Sigmoid colon (tissue), 6 donors: ENCODE measurements at regions not wholly inside any gene's neighbourhood (a gene's known extent, or its start where the extent isn't known, plus 50 kb on each side); places are given as distances from the start of the nearest gene placed in this dataset.

Experiments
- DNase-seq: peaks from one replicate; pipeline ENCODE4 v3.0.0-alpha.2; 2019
- H3K27ac ChIP-seq, 4 donors: fragments of 200-600 bp; sonication (generic); one replicate each; pipeline ENCODE4 v1.5.1; 2016 to 2019; ENCODE audit warnings: mild to moderate bottlenecking in 1 of 4
- H3K27me3 ChIP-seq, 3 donors: fragments of 200-600 bp; sonication (generic); one replicate each; pipeline ENCODE4 v1.5.1; 2019; ENCODE audit warnings: mild to moderate bottlenecking in 1 of 3
- H3K36me3 ChIP-seq, 4 donors: fragments of 200-600 bp; sonication (generic); one replicate each; pipeline ENCODE4 v1.5.1; 2016 to 2019
- H3K4me1 ChIP-seq, 4 donors: fragments of 200-600 bp; sonication (generic); one replicate each; pipeline ENCODE4 v1.5.1; 2017 to 2019
- H3K4me3 ChIP-seq, 4 donors: fragments of 200-600 bp; sonication (generic); one replicate each; pipeline ENCODE4 v1.5.1; 2017 to 2019; ENCODE audit warnings: mild to moderate bottlenecking in 2 of 4, moderate library complexity in 1 of 4
- H3K9me3 ChIP-seq, 4 donors: fragments of 200-600 bp in 3 of 4; sonication (generic) in 3 of 4; one replicate each; pipeline versions ENCODE4 v1.5.1 to v1.6.1; 2013 to 2019
- EP300 ChIP-seq, 4 donors: sonication (generic); formaldehyde crosslinking; IDR thresholded peaks; one replicate each; pipeline ENCODE4 v1.6.1; 2017; ENCODE audit warnings: antibody characterized with exemption in 4 of 4
- POLR2A ChIP-seq, 2 donors: fragments of 450-650 bp; IDR thresholded peaks; one replicate each; pipeline ENCODE4 v1.6.1; 2016; ENCODE audit warnings: antibody characterized with exemption in 2 of 2, mild to moderate bottlenecking in 2 of 2, moderate library complexity in 2 of 2
- POLR2AphosphoS5 ChIP-seq, 4 donors: sonication (generic); formaldehyde crosslinking; IDR thresholded peaks; one replicate each; pipeline ENCODE4 v1.6.1; 2017; ENCODE audit warnings: antibody characterized with exemption in 4 of 4
- WGBS, 2 donors: extraction: QIAGEN DNeasy Blood & Tissue Kit; methylation state at CpG; one replicate each; pipeline ENCODE4 v1.1.7; 2013; 5-methylcytosine and 5-hydroxymethylcytosine counted together
- intact Hi-C: fragments of 100-400 bp; cut with DNase I; formaldehyde crosslinking; loops from one replicate; pipeline ENCODE4 v1.15.1; 2023
- TF ChIP-seq, protein P1 (sequence below), 4 experiments: fragments of 450-650 bp in 3 of 4; fragments of 200-600 bp in 1 of 4; IDR thresholded peaks; one replicate each; pipeline ENCODE4 v1.5.1; 2016 to 2019; ENCODE audit warnings: antibody characterized with exemption in 4 of 4, mild to moderate bottlenecking in 3 of 4, moderate library complexity in 2 of 4
- donor health status: healthy with polysubstance abuse.
- donor health status: healthy.

DNA sequence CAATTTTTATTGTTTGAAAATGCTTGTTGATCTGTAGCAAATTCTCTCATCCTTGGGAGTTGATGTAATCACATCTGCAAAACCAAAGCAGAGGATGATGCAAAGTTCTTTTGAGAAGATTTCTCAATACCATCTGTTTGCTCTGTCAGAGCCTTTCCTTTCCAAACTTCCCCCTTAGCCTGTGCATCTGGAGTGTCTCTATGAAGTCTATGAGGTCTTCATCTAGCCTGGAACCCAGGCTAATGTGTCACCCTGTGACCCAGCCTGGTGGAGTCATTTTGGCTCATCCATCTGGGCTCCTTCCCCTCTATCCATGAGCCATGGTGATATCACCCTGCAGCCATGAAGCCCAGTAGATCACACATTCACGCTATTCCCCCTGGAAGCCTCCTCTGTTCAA is 123.2 kb upstream of the SLC7A14 start:
- no peaks in the 10 kb centered on the region for H3K27me3 ChIP-seq
- no peaks in the 10 kb centered on the region for H3K36me3 ChIP-seq
- 88% methylated on average over 1 of the region's 1 CpG for WGBS, 2 donors
- DNase-seq = peak; percentile 66
- peaks cover 0 to 8% (median 2%) of the 10 kb centered on the region in 4 donors for H3K9me3 ChIP-seq
- H3K27ac ChIP-seq = no peak overlapping the region
- intact Hi-C loops = no loop called here
- no peak overlapping the region for H3K4me3 ChIP-seq
- H3K4me1 ChIP-seq = no peaks in the 10 kb centered on the region
- TF ChIP-seq, protein P1, sequence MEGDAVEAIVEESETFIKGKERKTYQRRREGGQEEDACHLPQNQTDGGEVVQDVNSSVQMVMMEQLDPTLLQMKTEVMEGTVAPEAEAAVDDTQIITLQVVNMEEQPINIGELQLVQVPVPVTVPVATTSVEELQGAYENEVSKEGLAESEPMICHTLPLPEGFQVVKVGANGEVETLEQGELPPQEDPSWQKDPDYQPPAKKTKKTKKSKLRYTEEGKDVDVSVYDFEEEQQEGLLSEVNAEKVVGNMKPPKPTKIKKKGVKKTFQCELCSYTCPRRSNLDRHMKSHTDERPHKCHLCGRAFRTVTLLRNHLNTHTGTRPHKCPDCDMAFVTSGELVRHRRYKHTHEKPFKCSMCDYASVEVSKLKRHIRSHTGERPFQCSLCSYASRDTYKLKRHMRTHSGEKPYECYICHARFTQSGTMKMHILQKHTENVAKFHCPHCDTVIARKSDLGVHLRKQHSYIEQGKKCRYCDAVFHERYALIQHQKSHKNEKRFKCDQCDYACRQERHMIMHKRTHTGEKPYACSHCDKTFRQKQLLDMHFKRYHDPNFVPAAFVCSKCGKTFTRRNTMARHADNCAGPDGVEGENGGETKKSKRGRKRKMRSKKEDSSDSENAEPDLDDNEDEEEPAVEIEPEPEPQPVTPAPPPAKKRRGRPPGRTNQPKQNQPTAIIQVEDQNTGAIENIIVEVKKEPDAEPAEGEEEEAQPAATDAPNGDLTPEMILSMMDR (IDR thresholded peaks at IDR 0.05) = no peak
- no peak for TF ChIP-seq EP300 (IDR thresholded peaks at IDR 0.05)
- TF ChIP-seq POLR2AphosphoS5 (IDR thresholded peaks at IDR 0.05) = peak in 3 of 4 donors; percentile 9 to 51 (median 10)

DNA sequence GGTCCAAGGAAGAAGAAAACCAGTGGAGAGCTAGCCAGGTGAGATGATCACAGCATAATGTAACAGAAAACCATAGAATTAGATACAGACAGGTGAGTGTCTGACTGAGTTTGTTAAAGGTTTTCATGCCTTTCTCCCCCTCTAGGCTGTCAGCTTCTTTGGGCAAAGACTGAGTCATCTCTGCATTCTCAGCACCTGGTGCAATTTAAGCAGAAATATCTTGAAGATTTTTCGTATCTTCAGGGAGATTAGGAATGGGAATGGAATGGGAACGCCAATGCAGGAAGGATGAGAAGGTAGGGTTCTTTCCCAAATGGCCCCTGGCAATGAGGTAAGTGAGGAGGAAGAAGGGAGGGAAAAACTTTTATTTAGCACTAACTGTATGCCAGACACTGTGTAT is 122.0 kb upstream of the SLC7A14 start:
- DNase-seq = no peak
- Histone ChIP-seq H3K4me1 (no peaks in the 10 kb centered on the region), H3K36me3 (no peaks in the 10 kb centered on the region), H3K9me3 (peaks cover 0 to 8% (median 2%) of the 10 kb centered on the region in 4 donors), H3K27ac (no peak overlapping the region), H3K27me3 (no peaks in the 10 kb centered on the region), H3K4me3 (no peak overlapping the region)
- TF ChIP-seq EP300 (IDR thresholded peaks at IDR 0.05) = no peak
- TF ChIP-seq, protein P1 (IDR thresholded peaks at IDR 0.05) = no peak
- no peak for TF ChIP-seq POLR2A (IDR thresholded peaks at IDR 0.05)
- TF ChIP-seq POLR2AphosphoS5 (IDR thresholded peaks at IDR 0.05) = no peak
- intact Hi-C loops = no loop called here
- 88% methylated on average over 2 of the region's 2 CpGs for WGBS, 2 donors

- H3K27me3 ChIP-seq = no peaks in the 10 kb centered on the region
- no peaks in the 10 kb centered on the region for H3K4me1 ChIP-seq
- intact Hi-C loops = no loop called here
- no peak for TF ChIP-seq POLR2A (IDR thresholded peaks at IDR 0.05)
- TF ChIP-seq, protein P1 (IDR thresholded peaks at IDR 0.05) = no peak
- no peak for TF ChIP-seq EP300 (IDR thresholded peaks at IDR 0.05)
- TF ChIP-seq POLR2AphosphoS5 (IDR thresholded peaks at IDR 0.05) = no peak
- WGBS, 2 donors = 66 to 73% methylated on average over 5 of the region's 5 CpGs
- DNase-seq = no peak
- no peak overlapping the region for H3K27ac ChIP-seq
- peaks cover 0 to 8% (median 0%) of the 10 kb centered on the region in 4 donors for H3K9me3 ChIP-seq
- H3K4me3 ChIP-seq = no peak overlapping the region
- no peaks in the 10 kb centered on the region for H3K36me3 ChIP-seq
Observed at GRCh38 chr3:170705131-170705530, 119.3 kb upstream of the SLC7A14 start.

DNA sequence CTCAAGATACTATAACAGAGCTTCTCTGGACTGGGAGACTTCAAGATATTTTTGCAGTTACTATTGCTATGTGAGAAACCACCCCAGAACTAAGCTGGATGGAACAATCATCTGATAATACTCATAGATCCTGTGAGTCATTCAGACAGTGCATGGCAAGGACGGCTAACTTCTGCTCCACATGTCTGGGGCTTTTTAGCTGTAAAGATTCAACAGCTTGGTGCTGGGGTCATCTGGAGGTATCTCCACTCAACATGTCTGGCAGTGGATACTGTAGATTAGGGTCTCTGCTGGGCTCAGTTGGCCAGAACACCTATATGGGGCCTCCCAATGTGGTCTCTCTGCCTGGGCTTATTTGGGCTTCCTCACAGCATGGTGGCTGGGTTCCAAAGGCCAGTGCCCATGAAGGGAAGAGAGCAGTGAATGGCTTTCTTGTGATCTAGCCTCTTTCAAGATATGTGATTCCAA is 117.3 kb upstream of the SLC7A14 start:
- no peak for DNase-seq
- Histone ChIP-seq H3K27me3 (no peaks in the 10 kb centered on the region), H3K36me3 (no peaks in the 10 kb centered on the region), H3K27ac (no peak overlapping the region), H3K4me3 (no peak overlapping the region), H3K4me1 (no peaks in the 10 kb centered on the region), H3K9me3 (no peaks in the 10 kb centered on the region)
- WGBS, 2 donors = 86 to 96% methylated on average over 1 of the region's 1 CpG
- intact Hi-C loops = no loop called here
- TF ChIP-seq POLR2A (IDR thresholded peaks at IDR 0.05) (no peak), EP300 (IDR thresholded peaks at IDR 0.05) (no peak), POLR2AphosphoS5 (IDR thresholded peaks at IDR 0.05) (no peak)
- TF ChIP-seq, protein P1 (IDR thresholded peaks at IDR 0.05) = no peak
